ENCODE measurements at regions not wholly inside any gene's neighbourhood (a gene's known extent, or its start where the extent isn't known, plus 50 kb on each side); places are given as distances from the start of the nearest gene placed in this dataset.
"Not testable (repeated sequence)": the region's sequence is repeated elsewhere in the genome, so short reads cannot be mapped to it uniquely, and the experiment has no call there.

DNA sequence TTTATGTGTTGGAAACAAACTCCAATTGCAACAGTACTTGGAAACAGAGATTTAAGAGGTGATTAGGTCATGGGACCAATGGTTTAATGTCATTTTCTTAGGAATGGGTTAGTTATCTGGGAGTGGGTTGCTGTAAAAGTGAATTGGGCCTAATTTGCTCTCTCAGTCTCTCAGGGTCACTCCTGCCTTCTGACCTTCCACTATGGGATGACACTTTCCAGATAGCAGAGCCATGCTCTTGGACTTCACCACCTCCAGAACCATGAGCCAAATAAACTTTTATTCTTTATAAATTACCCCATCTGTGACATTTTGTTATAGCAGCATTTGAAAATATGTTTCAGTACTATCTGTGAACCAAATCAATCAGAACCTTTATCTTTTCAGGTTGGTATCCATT, 1509.1 kb downstream of the REEP3 start:
- intact Hi-C loops (cut with DNase I) = no loop called here
- no peak for DNase-seq

DNA sequence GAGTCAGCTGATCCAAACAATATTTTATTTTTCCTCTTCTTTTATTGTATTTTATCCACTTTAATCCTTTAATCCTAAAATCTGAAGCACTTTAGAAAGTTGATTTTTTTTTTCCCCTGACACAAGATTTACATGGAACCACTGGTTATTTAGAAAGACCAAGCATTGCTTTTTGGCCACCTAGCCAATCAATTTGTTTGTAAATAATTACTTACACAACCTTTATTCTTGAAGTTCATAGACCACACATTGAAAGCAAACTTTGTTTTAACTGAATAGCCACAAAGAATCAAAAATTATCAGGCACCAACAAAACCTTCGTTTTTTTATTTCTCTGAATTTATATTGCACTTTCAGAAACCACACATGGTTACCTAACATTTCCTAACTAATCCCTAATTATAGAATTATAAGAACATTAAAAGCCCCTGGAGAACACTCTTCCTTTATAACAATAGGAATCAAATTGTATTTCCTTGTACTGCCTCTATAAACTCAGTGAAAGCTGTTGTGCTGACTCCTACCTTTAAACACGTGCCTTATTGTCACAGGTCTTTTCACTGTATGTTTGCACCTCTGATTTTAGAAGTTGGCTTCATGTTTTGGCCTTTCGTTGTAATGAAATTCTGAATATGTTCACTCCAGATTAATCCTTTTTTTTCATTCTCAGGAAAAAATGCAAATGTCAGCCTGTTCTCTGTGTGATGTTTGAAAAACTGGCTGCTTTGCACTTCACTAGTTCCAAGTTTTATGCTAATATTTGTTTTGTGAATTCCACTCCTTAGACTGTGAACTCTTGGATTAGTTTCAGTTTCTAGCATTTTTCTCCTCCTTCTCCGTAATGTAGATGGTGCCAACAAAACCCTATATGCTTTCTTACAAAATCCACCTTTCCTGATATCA, 1511.9 kb downstream of the REEP3 start:
- no peak for DNase-seq
- intact Hi-C loops (cut with DNase I) = no loop called here

DNA sequence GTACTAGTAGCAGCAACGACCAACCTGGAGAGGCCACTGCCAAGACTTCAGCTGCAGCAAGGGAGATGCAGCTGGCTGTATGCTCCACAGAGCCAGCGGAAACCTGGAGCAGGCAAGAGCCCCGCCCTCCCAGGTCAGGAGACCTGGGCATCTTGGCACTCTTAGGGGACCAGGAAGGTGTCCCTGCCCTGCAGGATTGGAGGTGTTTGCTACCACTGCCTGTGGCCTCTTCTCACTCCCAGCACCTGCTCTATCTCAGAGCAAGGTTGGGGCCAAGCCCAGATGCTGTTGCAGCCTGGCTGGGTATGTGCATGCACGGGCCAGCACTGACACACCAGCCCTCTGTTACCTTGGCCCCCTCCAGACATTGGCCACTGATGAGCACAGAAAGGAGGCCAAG, 1512.8 kb downstream of the REEP3 start:
- DNase-seq = no peak
- intact Hi-C loops (cut with DNase I) = no loop called here

DNA sequence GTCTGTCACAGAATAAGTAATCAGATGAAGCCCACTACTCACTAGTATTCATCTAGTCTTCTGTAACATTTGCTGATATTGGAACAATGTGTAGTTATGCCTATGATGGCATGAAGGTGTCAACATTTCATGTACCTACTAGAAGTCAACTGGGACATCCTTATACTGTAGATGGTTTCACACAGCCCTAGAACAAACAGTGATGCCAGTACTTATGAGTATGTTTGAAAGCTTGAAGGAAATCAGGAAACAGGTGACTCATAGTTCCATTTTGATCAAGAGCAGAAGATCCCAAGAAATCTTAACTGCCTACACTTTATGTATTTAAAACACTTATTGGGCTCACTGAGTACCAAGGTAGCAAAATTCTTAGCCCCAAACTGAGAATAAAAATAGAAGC, 1519.6 kb downstream of the REEP3 start:
- intact Hi-C loops (cut with DNase I) = no loop called here
- no peak for DNase-seq

DNA sequence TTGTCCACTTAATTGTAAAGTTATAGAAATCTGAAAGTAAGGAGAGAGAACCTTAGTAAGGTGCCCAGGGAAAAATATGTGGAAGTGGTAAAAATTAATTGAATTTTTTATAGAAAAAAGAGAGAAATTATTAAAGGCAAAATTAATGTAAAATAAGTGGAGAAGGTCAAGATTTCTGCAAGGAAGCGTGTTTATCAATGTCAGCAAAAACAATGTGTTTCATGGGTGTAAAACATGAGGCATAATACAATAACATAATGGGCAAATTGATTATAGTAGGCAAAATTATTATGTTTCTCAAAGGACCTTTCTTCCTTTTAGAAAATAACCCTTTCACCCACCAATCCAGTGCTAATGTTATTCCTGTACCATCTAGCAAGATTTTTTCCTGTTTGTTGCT, 1520.1 kb downstream of the REEP3 start:
- intact Hi-C loops (cut with DNase I) = no loop called here
- no peak for DNase-seq

DNA sequence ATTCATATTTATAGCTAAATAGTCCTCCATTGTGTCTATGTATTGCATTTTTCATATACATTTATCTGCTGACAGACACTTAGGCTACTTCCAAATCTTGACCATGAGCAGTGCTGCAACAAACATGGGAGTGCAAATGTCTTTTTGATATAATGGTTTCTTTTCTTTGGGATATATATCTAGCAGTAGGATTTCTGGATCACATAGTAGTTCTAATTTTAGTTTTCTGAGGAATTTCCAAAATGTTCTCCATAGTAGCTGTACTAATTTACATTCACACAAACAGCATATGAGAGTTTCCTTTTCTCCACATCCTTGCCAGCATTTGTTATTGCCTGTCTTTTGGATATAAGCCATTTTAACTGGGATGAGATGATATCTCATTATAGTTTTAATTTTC, 1521.3 kb downstream of the REEP3 start:
- DNase-seq = no peak
- intact Hi-C loops (cut with DNase I) = no loop called here

DNA sequence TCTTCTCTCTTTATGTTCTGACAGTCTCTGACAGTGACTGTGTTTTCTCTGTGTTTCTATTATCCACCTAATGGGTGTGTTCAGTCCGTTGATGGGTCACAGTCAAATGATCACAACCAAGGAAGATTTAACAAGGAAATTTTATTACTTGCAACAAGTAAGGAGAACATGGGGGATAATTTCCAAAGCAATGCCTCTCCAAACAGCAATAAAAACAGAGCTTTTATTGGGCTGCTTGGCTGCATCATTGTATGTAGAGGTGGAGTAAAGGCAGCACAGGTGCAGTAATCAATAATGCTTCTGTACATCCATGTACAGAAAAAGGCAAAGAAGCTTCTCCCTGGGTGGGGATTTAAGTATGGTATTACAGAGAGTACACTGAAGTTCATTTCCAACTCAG, 1525.6 kb downstream of the REEP3 start:
- intact Hi-C loops (cut with DNase I) = no loop called here
- DNase-seq = no peak

DNA sequence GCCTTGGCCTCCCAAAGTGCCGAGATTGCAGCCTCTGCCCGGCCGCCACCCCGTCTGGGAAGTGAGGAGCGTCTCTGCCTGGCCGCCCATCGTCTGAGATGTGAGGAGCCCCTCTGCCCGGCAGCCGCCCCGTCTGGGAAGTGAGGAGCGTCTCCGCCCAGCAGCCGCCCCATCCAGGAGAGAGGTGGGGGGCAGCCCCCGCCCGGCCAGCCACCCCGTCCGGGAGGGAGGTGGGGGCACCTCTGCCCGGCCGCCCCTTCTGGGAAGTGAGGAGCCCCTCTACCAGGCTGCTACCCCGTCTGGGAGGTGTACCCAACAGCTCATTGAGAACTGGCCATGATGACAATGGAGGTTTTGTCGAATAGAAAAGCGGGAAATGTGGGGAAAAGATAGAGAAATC, 1530.9 kb downstream of the REEP3 start:
- not testable (repeated sequence) for DNase-seq

DNA sequence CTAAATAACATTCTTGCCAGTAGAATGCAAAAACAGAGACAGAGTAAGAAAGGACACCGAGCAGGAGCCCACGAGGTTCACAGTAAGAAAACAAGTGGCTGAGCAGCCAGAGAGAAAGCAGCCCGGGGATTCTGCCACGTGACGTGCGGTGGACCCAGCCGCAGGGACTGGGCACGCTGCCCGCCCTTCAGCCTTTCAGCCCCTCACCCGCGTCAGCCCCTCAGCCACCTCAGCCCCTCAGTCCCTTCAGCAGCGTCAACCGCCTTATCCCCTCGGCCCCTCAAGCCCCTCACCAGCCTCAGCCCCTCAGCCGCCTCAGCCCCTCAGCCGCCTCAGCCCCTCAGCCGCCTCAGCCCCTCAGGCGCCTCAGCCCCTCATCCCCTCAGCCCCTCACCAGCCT, 1532.2 kb downstream of the REEP3 start:
- DNase-seq = peak in 1 of 42 donors; percentile 35
- intact Hi-C loops (cut with DNase I) = not testable (repeated sequence)

More for the DNA sequence above, 1530.9 kb downstream of the REEP3 start:
- intact Hi-C loops (cut with DNase I) = not testable (repeated sequence)

DNA sequence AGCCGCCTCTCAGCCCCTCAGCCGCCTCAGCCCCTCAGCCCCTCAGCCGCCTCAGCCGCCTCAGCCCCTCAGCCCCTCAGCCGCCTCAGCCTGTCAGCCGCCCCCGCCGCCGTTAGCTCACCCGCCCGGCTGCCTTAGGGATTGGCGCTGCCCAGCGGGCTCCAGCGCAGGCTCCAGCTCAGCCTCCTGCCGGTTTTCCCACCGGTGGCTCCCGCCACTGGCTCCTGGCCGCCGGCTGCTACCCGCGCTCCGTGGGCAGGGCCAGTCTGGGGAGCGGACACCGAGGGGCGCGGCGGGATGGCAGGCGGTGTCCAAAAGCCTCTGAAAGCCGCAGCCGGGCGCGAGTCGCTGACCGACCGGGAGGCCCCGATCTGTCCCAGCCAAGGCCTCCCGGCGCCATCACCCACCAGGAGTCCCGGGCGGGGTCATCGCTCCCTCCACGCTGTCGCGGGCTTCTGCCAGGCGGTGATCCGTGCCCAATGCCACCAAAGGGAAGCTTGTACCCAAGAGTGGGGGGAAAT, 1532.7 kb downstream of the REEP3 start:
- intact Hi-C loops (cut with DNase I) = not testable (repeated sequence)

DNA sequence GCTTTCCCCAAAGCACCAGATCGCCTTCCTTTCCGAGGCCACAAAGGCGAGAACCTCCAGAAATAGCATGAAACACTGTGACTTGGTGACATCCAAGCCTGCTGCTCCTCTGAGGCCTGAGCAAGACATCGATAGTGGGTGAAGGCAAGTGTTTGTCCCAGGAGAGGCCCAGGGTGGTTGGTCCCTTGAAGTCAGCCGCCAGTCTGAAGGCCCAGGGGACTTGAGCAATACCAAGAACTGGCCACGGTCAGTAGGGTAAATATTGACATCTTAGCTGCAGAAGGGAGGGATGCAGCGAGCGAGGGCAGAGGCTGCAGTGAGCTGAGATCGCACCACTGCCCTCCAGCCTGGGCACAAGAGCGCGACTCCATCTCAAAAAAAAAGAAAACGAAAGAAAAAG, 1533.5 kb downstream of the REEP3 start:
- intact Hi-C loops (cut with DNase I); DNase-seq: not testable (repeated sequence)

More for the DNA sequence above, 1532.7 kb downstream of the REEP3 start:
- peak in 1 of 42 donors; percentile 24 for DNase-seq

DNA sequence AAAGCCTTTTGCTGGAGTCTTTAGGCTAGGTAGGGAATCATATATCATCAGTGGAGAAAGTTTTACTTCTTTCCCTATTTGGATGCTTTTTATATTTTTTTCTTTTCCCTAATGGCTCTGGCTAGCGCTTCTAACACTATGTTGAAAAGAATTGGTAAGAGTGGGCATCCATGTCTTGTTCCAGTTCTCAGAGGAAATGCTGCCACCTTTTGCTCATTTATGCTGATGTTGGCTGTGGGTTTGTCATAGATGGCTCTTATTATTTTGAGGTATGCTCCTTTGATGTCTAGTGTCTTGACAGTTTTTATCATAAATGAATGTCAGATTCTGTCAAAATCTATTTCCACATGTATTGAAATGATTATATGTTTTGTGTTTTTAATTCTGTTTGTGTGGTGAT, 1544.1 kb downstream of the REEP3 start:
- no peak for DNase-seq

DNA sequence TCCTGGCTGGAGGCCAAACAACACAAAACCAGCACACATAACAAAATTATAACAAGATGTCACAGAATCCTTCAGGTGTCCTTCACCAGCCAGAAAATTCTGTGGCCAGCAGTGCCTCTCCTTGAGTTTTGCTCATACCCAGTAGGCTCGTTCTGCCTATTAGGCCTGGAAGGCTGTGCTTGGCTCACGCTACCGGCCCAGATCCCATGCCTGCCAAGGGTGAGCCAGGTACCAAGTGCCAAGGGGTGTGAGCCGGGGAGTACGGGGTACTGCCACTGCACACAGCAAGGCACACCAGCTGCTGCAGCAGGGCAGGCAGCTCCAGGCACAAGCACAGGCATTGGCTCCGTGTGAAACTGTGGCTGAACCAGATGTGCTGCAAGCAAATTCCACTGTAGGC, 1562.0 kb downstream of the REEP3 start:
- DNase-seq = no peak
- intact Hi-C loops (cut with DNase I) = no loop called here

More for the DNA sequence above, 1544.1 kb downstream of the REEP3 start:
- intact Hi-C loops (cut with DNase I) = no loop called here

DNA sequence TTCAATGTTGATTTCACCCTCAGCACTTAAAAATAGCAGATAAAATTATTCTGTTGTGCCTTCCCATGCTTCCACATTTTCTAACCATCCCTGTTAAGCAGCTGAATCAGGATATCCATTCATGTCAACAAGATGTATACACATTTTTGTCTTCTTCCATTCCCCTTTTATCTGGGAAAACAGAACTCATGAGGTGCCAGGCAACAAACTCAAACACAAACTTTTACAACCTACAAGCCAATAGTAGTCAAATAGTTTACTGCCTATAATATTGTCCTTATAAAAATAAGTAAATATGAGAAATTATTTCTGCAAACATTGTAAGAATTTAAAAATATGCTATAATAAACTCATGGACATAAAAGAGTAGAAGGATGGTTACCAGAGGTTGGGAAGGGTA, 1569.8 kb downstream of the REEP3 start:
- no peak for DNase-seq

DNA sequence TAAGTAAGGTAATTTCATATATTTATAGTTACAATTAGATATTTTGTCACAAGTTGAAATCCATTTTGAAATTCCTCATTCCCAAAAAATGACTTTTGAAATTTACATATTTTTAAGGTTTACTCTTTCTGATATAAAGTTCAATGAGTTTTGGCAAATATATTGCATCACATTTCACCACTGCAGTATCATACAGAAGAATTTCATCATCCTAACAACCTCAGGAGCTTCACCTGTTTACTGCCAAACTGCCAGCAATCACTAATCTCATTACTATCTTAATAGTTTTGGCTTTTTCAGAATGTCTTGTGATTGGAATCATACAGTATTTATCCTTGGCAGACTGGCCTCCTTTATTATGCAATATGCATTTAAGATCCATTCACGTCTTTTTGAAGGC, 1578.9 kb downstream of the REEP3 start:
- intact Hi-C loops (cut with DNase I) = no loop called here
- DNase-seq = no peak

More for the DNA sequence above, 1569.8 kb downstream of the REEP3 start:
- intact Hi-C loops (cut with DNase I) = no loop called here

DNA sequence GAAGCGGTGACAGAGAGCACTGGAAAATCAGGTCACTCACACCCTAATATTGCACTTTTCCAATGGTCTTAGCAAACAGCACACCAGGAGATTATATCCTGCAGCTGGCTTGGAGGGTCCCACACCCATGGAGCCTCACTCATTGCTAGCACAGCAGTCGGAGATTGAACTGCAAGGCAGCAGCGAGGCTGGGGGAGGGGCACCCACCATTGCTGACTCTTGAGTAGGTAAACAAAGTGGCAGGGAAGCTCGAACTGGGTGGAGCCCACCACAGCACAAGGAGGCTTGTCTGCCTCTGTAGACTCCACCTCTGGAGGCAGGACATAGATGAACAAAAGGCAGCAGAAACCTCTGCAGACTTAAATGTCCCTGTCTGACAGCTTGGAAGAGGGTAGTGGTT, 1579.7 kb downstream of the REEP3 start:
- intact Hi-C loops (cut with DNase I) = not testable (repeated sequence)

DNA sequence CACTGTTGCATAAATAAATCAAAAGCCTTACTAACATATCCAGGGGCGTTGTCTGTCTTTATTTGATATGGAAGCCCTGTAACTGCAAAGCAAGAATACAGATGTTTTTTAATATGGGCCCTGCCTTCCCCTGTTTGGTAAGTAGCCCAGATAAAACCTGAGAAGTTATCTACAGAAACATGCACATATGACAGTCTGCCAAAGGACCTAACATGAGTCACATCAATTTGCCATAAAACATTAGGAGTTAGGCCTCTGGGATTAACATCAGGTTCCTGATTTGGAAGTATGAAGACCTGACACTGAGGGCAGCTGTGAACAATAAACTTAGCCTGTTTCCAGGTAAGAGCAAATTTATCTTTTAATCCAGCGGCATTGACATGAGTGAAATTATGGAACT, 1588.8 kb downstream of the REEP3 start:
- DNase-seq = no peak
- intact Hi-C loops (cut with DNase I) = no loop called here

More for the DNA sequence above, 1579.7 kb downstream of the REEP3 start:
- not testable (repeated sequence) for DNase-seq

DNA sequence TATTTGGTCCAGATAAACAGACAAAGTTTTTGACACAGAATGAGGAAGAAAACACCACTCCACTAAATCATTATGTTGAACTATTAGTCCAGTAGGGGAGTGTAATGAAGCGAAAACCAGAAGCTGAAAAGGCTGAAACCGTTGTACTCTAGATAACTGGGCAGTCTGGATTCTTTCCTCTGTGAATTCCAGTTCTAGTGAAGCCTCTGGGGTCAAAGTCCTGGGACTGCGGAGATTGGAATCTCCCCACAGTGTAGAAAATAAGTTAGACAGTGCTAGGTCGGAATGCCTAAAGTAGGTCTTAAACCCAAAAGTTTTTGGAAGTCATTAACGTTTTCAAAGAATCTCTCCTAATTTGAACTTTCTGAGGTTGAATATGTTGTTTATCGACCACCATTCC, 1589.9 kb downstream of the REEP3 start:
- DNase-seq; intact Hi-C loops (cut with DNase I): not testable (repeated sequence)

DNA sequence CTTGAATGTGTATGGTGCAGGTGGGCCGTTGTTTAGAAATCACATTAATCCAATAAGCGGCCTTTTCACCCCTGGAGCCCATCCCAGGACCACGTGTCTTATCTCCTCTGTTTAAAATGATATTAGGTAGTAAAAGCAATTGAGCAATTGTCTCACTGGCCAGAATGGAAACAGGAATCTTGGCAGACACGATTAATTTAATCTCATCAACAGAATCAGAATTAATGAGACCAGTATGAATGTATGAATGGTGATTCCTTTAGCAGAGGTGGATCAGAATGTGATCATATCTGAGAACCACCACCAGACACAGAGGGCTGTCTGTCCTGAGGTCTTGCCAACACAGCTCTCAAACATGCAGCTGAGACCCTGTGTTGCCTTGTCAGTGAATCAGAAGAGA, 1591.4 kb downstream of the REEP3 start:
- no peak for DNase-seq
- intact Hi-C loops (cut with DNase I) = no loop called here

DNA sequence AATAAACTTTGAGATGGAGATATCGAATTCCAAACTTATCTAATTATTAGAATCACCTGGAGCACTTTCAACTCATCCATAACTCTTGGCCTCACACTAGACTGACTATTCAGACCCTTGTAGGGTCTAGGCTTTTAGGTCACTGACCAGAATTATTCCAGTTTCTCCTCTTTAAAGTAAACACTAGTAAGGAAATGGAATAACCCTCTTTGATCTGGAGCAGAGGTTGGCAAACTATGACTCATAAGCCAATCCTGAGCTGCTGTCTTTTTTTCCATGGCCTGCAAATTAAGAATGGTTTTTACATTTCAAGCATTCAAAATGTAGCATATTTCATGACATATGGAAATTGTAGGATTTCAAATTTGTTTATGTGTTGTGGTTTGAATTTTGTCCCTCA, 1601.9 kb downstream of the REEP3 start:
- intact Hi-C loops (cut with DNase I) = no loop called here
- no peak for DNase-seq

DNA sequence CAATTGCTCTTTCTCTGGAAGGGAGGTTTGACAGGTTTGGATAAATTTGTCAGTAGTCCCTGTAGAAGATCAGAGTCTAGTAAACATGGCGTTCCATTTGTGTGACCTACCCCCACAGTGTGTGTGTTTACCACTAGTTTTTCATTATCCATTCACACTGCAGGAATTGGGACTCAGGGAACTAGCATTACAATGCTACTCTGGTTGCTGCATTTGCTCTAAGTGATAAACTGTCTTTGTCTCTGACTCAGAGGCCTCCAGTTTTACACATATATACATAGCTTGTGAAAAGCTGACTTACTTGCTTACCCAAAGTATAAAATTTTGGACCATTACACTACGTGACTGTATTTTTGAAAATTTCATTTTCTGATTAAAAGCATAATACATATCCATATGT, 1604.0 kb downstream of the REEP3 start:
- intact Hi-C loops (cut with DNase I) = no loop called here
- DNase-seq = no peak
